Loucy (cell line): ENCODE measurements at regions not wholly inside any gene's neighbourhood (a gene's known extent, or its start where the extent isn't known, plus 50 kb on each side); places are given as distances from the start of the nearest gene placed in this dataset.

Source experiments
- H2AFZ ChIP-seq: fragments of 200-600 bp; sonication (generic); 2 replicates; pipeline ENCODE4 v1.6.0; 2016; ENCODE audit warnings: antibody characterized with exemption, mild to moderate bottlenecking, low read length, moderate library complexity
- H3F3A ChIP-seq: fragments of 200-600 bp; 2 replicates; pipeline ENCODE4 v1.6.0; 2016; ENCODE audit warnings: antibody characterized with exemption, low read depth, mild to moderate bottlenecking
- H3K27me3 ChIP-seq: fragments of 200-600 bp; sonication (generic); 2 replicates; pipeline ENCODE4 v1.6.1; 2014; ENCODE audit warnings: low read length, mild to moderate bottlenecking; ENCODE audit not compliant: insufficient read depth, poor library complexity, severe bottlenecking
- H3K36me3 ChIP-seq: fragments of 200-600 bp; sonication (generic); 2 replicates; pipeline ENCODE4 v1.6.1; 2016; ENCODE audit warnings: low read length; ENCODE audit not compliant: insufficient read depth
- H3K4me1 ChIP-seq: fragments of 200-600 bp; sonication (generic); 2 replicates; pipeline ENCODE4 v1.5.1; 2014; ENCODE audit warnings: low read length, mild to moderate bottlenecking; ENCODE audit not compliant: insufficient read depth, poor library complexity, severe bottlenecking
- H3K4me2 ChIP-seq: fragments of 200-600 bp; sonication (generic); 2 replicates; pipeline ENCODE4 v1.6.0; 2014; ENCODE audit warnings: antibody characterized with exemption, low read length, low read depth, mild to moderate bottlenecking; ENCODE audit not compliant: poor library complexity, severe bottlenecking
- H3K4me3 ChIP-seq: fragments of 200-600 bp; sonication (generic); 2 replicates; pipeline ENCODE4 v1.5.1; 2014; ENCODE audit warnings: low read length, mild to moderate bottlenecking, mixed read lengths; ENCODE audit not compliant: poor library complexity, severe bottlenecking
- H3K79me2 ChIP-seq: fragments of 200-600 bp; sonication (generic); 2 replicates; pipeline ENCODE4 v1.6.1; 2014; ENCODE audit warnings: low read length; ENCODE audit not compliant: insufficient read depth
- H3K9ac ChIP-seq: fragments of 200-600 bp; sonication (generic); 2 replicates; pipeline ENCODE4 v1.6.0; 2014; ENCODE audit warnings: mild to moderate bottlenecking, low read depth, low read length, moderate library complexity; ENCODE audit not compliant: poor library complexity, severe bottlenecking
- H3K9me2 ChIP-seq: fragments of 200-600 bp; sonication (generic); replicated peaks from 2 replicates; pipeline ENCODE4 v1.6.1; 2016; ENCODE audit warnings: low read depth, low read length, mixed read lengths
- H3K9me3 ChIP-seq: fragments of 200-600 bp; sonication (generic); 2 replicates; pipeline ENCODE4 v1.6.1; 2014; ENCODE audit warnings: mild to moderate bottlenecking, antibody characterized with exemption, low read length, low read depth; ENCODE audit not compliant: insufficient read depth
- H4K20me1 ChIP-seq: fragments of 200-600 bp; sonication (generic); 2 replicates; pipeline ENCODE4 v1.6.0; 2014; ENCODE audit warnings: antibody characterized with exemption, low read length, mild to moderate bottlenecking; ENCODE audit not compliant: insufficient read depth, poor library complexity, severe bottlenecking
- CTCF ChIP-seq: fragments of 200-600 bp; sonication (generic); conservative IDR thresholded peaks from 2 replicates; pipeline ENCODE4 v1.5.1; 2014; ENCODE audit warnings: mild to moderate bottlenecking, antibody characterized with exemption, low read length
- EZH2phosphoT487 ChIP-seq: fragments of 200-600 bp; IDR thresholded peaks from 2 replicates; pipeline ENCODE4 v1.6.1; 2018; ENCODE audit warnings: antibody characterized with exemption, mild to moderate bottlenecking, moderate library complexity, borderline replicate concordance

GRCh38 chr4:28690890-28691289, 1830.2 kb downstream of the STIM2 start:
- Histone ChIP-seq H3K9me2 (no peaks in the 10 kb centered on the region), H3K4me1 (no peaks in the 10 kb centered on the region), H3F3A (no peaks in the 10 kb centered on the region), H2AFZ (no peak overlapping the region), H3K36me3 (no peaks in the 10 kb centered on the region), H3K79me2 (no peaks in the 10 kb centered on the region), H3K4me3 (no peak overlapping the region), H4K20me1 (no peaks in the 10 kb centered on the region), H3K27me3 (no peaks in the 10 kb centered on the region), H3K9ac (no peak overlapping the region), H3K4me2 (no peak overlapping the region), H3K9me3 (no peaks in the 10 kb centered on the region)
- no peak for TF ChIP-seq EZH2phosphoT487
- no peak for TF ChIP-seq CTCF

GRCh38 chr4:28702571-28702970, 1841.9 kb downstream of the STIM2 start:
- no peaks in the 10 kb centered on the region for H4K20me1 ChIP-seq
- no peaks in the 10 kb centered on the region; the same call in 1 of the 2 replicates for H3K9me2 ChIP-seq
- H3K4me2 ChIP-seq: no peak overlapping the region
- H3K4me3 ChIP-seq: no peak overlapping the region
- no peaks in the 10 kb centered on the region for H3F3A ChIP-seq
- H3K9ac ChIP-seq: no peak overlapping the region
- H3K27me3 ChIP-seq: no peaks in the 10 kb centered on the region
- H3K36me3 ChIP-seq: no peaks in the 10 kb centered on the region
- no peaks in the 10 kb centered on the region for H3K4me1 ChIP-seq
- TF ChIP-seq CTCF (no peak), EZH2phosphoT487 (no peak)
- H3K79me2 ChIP-seq: no peaks in the 10 kb centered on the region
- H2AFZ ChIP-seq: no peak overlapping the region
- H3K9me3 ChIP-seq: no peaks in the 10 kb centered on the region

- no peak for TF ChIP-seq EZH2phosphoT487
Observed at GRCh38 chr4:28709891-28710290, 1849.2 kb downstream of the STIM2 start.

GRCh38 chr4:28723371-28723770, 1862.7 kb downstream of the STIM2 start:
- Histone ChIP-seq H3K36me3 (no peaks in the 10 kb centered on the region), H3K79me2 (no peaks in the 10 kb centered on the region), H3K4me1 (no peaks in the 10 kb centered on the region), H3K27me3 (no peaks in the 10 kb centered on the region), H3K4me2 (no peak overlapping the region), H3K9ac (no peak overlapping the region), H3K9me2 (no peaks in the 10 kb centered on the region), H4K20me1 (no peaks in the 10 kb centered on the region), H3K9me3 (no peaks in the 10 kb centered on the region), H3F3A (no peaks in the 10 kb centered on the region), H2AFZ (no peak overlapping the region), H3K4me3 (no peak overlapping the region)
- TF ChIP-seq CTCF (no peak), EZH2phosphoT487 (no peak)

More at GRCh38 chr4:28709891-28710290, 1849.2 kb downstream of the STIM2 start:
- Histone ChIP-seq H3K79me2 (no peaks in the 10 kb centered on the region), H3K4me1 (no peaks in the 10 kb centered on the region), H2AFZ (no peak overlapping the region), H3K4me2 (no peak overlapping the region), H3K4me3 (no peak overlapping the region), H3K36me3 (no peaks in the 10 kb centered on the region), H4K20me1 (no peaks in the 10 kb centered on the region), H3K9me3 (no peaks in the 10 kb centered on the region), H3K27me3 (no peaks in the 10 kb centered on the region), H3K9me2 (no peaks in the 10 kb centered on the region; the same call in 1 of the 2 replicates), H3F3A (no peaks in the 10 kb centered on the region), H3K9ac (no peak overlapping the region)
